K562 (cell line): ENCODE measurements at regions not wholly inside any gene's neighbourhood (a gene's known extent, or its start where the extent isn't known, plus 50 kb on each side); places are given as distances from the start of the nearest gene placed in this dataset.

Experiments
- ATAC-seq: fragments of 200-7000 bp; cut with Tn5 transposase; 3 replicates; pipeline ENCODE4 v1.9.1; 2020; ENCODE audit warnings: moderate library complexity
- BruUV-seq: library from RNA; stranded (reverse); fragments of 400-500 nt; replicated peaks from 2 replicates; lab custom pipeline; 2021; lab: Mats Ljungman, UMichigan
- CTCF ChIA-PET: fragments of 300-600 bp; formaldehyde crosslinking; extraction: SDS; loops from one replicate; lab custom pipeline; 2021; ENCODE audit warnings: low intra/inter-chr PET ratio; lab: Yijun Ruan, JAX
- POLR2A ChIA-PET: fragments of 300-600, 350-650 bp; sonication (Branson Sonifier 250); formaldehyde crosslinking; extraction: SDS; loops from one replicate; lab custom pipeline; 2021; ENCODE audit warnings: antibody characterized with exemption, inconsistent platforms; lab: Yijun Ruan, JAX
- DNase-seq, 4 experiments: peaks; one replicate each; pipeline versions ENCODE4 v3.0.0 to v3.0.0-alpha.2; 2011 to 2018; ENCODE audit warnings: low spot score in 3 of 4, mixed read lengths in 3 of 4; ENCODE audit errors: extremely low read depth in 1 of 4
- FAIRE-seq: peaks from 2 replicates; lab custom pipeline; 2011; peaks lifted over from hg19 to GRCh38; lab: Jason Lieb, UNC
- H2AFZ ChIP-seq: 2 replicates; pipeline ENCODE4 v1.6.0; 2011; ENCODE audit warnings: low read depth, low read length, control low read depth, inconsistent platforms
- H3K27ac ChIP-seq: fragments of 200-600 bp; 3 replicates; pipeline ENCODE4 v1.8.0; 2011; ENCODE audit warnings: low read depth, mild to moderate bottlenecking, control low read depth, inconsistent platforms, low read length, moderate library complexity, mixed read lengths; ENCODE audit errors: extremely low read depth
- H3K27me3 ChIP-seq, 2 experiments: fragments of 300-600 bp in 1 of 2; 2 replicates in 1 of 2; 3 replicates in 1 of 2; pipeline versions ENCODE4 v1.6.0 to v1.8.0; 2011; ENCODE audit warnings: inconsistent platforms in 2 of 2, low read length in 2 of 2, mild to moderate bottlenecking in 1 of 2, mixed read lengths in 1 of 2, moderate library complexity in 1 of 2; ENCODE audit not compliant: control insufficient read depth in 2 of 2, insufficient read depth in 2 of 2
- H3K36me3 ChIP-seq: fragments of 300-600 bp; 3 replicates; pipeline ENCODE4 v1.8.0; 2011; ENCODE audit warnings: mild to moderate bottlenecking, low read length, inconsistent platforms; ENCODE audit not compliant: control insufficient read depth, insufficient read depth
- H3K4me1 ChIP-seq, 2 experiments: fragments of 200-600 bp in 1 of 2; replicated peaks in 1 of 2; 2 replicates in 1 of 2; 3 replicates in 1 of 2; pipeline versions ENCODE4 v1.5.1 to v1.8.0; 2011; ENCODE audit warnings: inconsistent platforms in 2 of 2, low read length in 2 of 2, mild to moderate bottlenecking in 1 of 2, mixed read lengths in 1 of 2, moderate library complexity in 1 of 2; ENCODE audit not compliant: control insufficient read depth in 2 of 2, insufficient read depth in 2 of 2
- H3K4me2 ChIP-seq: 2 replicates; pipeline ENCODE4 v1.6.1; 2011; ENCODE audit warnings: low read length, control low read depth, inconsistent platforms, mixed read lengths; ENCODE audit not compliant: insufficient read depth
- H3K4me3 ChIP-seq: fragments of 200-600 bp; sonication (generic), shearing (Covaris generic); 2 replicates; pipeline ENCODE4 v1.5.1; 2016; ENCODE audit warnings: control low read depth, inconsistent platforms
- H3K79me2 ChIP-seq: fragments of 200-600 bp; 3 replicates; pipeline ENCODE4 v1.8.0; 2011; ENCODE audit warnings: low read length, inconsistent platforms; ENCODE audit not compliant: control insufficient read depth, insufficient read depth
- H3K9ac ChIP-seq, 2 experiments: 2 replicates each; pipeline versions ENCODE4 v1.6.0 to v1.6.1; 2011; ENCODE audit warnings: low read depth in 2 of 2, low read length in 2 of 2, control low read depth in 1 of 2, inconsistent platforms in 1 of 2, mild to moderate bottlenecking in 1 of 2, mixed read lengths in 1 of 2; ENCODE audit not compliant: insufficient read depth in 1 of 2
- H3K9me1 ChIP-seq: one replicate; pipeline ENCODE4 v1.6.0; 2011; ENCODE audit warnings: inconsistent platforms, mild to moderate bottlenecking, low read length, moderate library complexity; ENCODE audit not compliant: control insufficient read depth, insufficient read depth
- H3K9me3 ChIP-seq: replicated peaks from 2 replicates; pipeline ENCODE4 v1.5.1; 2011; ENCODE audit warnings: low read depth, low read length, inconsistent platforms; ENCODE audit not compliant: control insufficient read depth, insufficient read depth
- H4K20me1 ChIP-seq: replicated peaks from 2 replicates; pipeline ENCODE4 v1.6.1; 2011; ENCODE audit warnings: low read length, inconsistent platforms, mixed read lengths; ENCODE audit not compliant: control insufficient read depth, insufficient read depth
- FOXM1 ChIP-seq, 2 experiments: fragments of 450-650 bp in 1 of 2; sonication (generic) in 1 of 2; formaldehyde crosslinking in 1 of 2; IDR thresholded peaks; 2 replicates each; pipeline versions ENCODE4 v1.6.1 to v1.9.0; 2017 to 2022; ENCODE audit warnings: low read depth in 2 of 2, mild to moderate bottlenecking in 2 of 2, missing genetic modification reagents in 1 of 2, moderate library complexity in 1 of 2
- NFE2L1 ChIP-seq: fragments of 450-650 bp; IDR thresholded peaks from 2 replicates; pipeline ENCODE4 v1.6.1; 2016; ENCODE audit warnings: missing genetic modification characterization, low read depth, mild to moderate bottlenecking, missing compliant biosample characterization, moderate library complexity, borderline replicate concordance
- SMAD4 ChIP-seq: fragments of 250-450 bp; sonication (Bioruptor Pico); conservative IDR thresholded peaks from 2 replicates; pipeline ENCODE4 v1.8.0; 2021; ENCODE audit warnings: inconsistent platforms, mild to moderate bottlenecking, moderate library complexity
- SP1 ChIP-seq: sonication (generic); formaldehyde crosslinking; IDR thresholded peaks from 2 replicates; pipeline ENCODE4 v1.8.1; 2022; ENCODE audit warnings: mild to moderate bottlenecking, missing genetic modification reagents
- SREBF1 ChIP-seq: fragments of 150-350 bp; IDR thresholded peaks from 2 replicates; pipeline ENCODE4 v1.6.1; 2014; ENCODE audit warnings: antibody characterized with exemption, low read depth, low read length, borderline replicate concordance
- ZFP30 ChIP-seq: fragments of 250-450 bp; sonication (Bioruptor Pico); IDR thresholded peaks from 2 replicates; pipeline ENCODE4 v1.8.0; 2022; ENCODE audit warnings: moderate library complexity, mild to moderate bottlenecking, inconsistent platforms, borderline replicate concordance
- ZKSCAN1 ChIP-seq: fragments of 150-350 bp; IDR thresholded peaks from 2 replicates; pipeline ENCODE4 v1.6.1; 2016; ENCODE audit warnings: low read depth, low read length
- ZSCAN29 ChIP-seq: fragments of 450-650 bp; IDR thresholded peaks from 2 replicates; pipeline ENCODE4 v1.6.1; 2017
- ZZZ3 ChIP-seq: fragments of 450-650 bp; IDR thresholded peaks from 2 replicates; pipeline ENCODE4 v1.6.1; 2016; ENCODE audit warnings: antibody characterized with exemption, mild to moderate bottlenecking, moderate library complexity
- WGBS: fragments of 100-300 bp; shearing (Covaris generic); methylation state at CpG from one replicate; pipeline ENCODE4 v1.1.6; 2016; ENCODE audit warnings: low coverage, mixed read lengths; ENCODE audit not compliant: insufficient coverage; ENCODE audit errors: missing lambda C conversion rate; 5-methylcytosine and 5-hydroxymethylcytosine counted together
- in situ Hi-C: fragments of 300-500 bp; cut with MboI; formaldehyde crosslinking; loops from 4 replicates; pipeline ENCODE4 v1.15.0; 2018; ENCODE audit warnings: inconsistent platforms, mixed read lengths
- intact Hi-C: fragments of 100-400 bp; cut with micrococcal nuclease; formaldehyde crosslinking; loops from 2 replicates; pipeline ENCODE4 v1.14.2; 2022
- TF ChIP-seq, protein P1 (sequence below): sonication (generic); formaldehyde crosslinking; IDR thresholded peaks from 2 replicates; pipeline ENCODE4 v1.8.0; 2022; ENCODE audit warnings: mild to moderate bottlenecking, missing genetic modification reagents
- TF ChIP-seq, protein P2 (sequence below), 2 experiments: fragments of 250-450 bp in 1 of 2; fragments of 450-650 bp in 1 of 2; sonication (Bioruptor Pico) in 1 of 2; IDR thresholded peaks; 2 replicates each; pipeline versions ENCODE4 v1.6.1 to v1.8.0; 2016 to 2021; ENCODE audit warnings: mild to moderate bottlenecking in 2 of 2, moderate library complexity in 2 of 2, missing compliant biosample characterization in 1 of 2, missing genetic modification characterization in 1 of 2

DNA sequence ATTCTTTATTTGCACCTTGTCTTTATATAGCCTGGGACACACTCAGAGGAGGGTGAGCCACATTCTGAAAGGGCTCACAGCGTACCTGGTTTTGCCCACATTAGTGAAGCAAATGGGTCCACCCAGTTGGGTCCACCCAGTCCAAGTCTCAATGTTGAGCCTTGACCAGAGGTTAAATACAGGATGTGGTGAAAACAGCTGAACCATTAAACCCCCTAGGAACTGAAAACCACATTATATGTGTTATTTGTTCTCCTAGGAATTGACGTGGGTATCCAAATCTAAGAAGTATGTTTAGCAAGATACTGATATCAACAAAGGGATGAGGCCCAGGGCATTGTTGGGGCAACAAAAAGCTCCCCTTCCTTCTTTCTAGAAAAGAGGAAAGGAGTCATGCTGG, 83.8 kb downstream of the SETD4 start:
- H3K4me1 ChIP-seq: no peaks in the 10 kb centered on the region
- no peaks in the 10 kb centered on the region for H3K36me3 ChIP-seq
- intact Hi-C loops (no loop called here), in situ Hi-C loops (no loop called here)
- TF ChIP-seq NFE2L1 (tag) (no peak), SP1 (CRISPR knock-in tag) (no peak), ZZZ3 (no peak), FOXM1 (IDR thresholded peaks at IDR 0.05; ENCODE audit: low read depth) (no peak), FOXM1 (CRISPR knock-in tag; IDR thresholded peaks at IDR 0.05; ENCODE audit: low read depth) (no peak), ZSCAN29 (no peak), SMAD4 (CRISPR knock-in tag) (no peak), SREBF1 (no peak), ZKSCAN1 (no peak), ZFP30 (CRISPR knock-in tag) (no peak)
- TF ChIP-seq, protein P1, sequence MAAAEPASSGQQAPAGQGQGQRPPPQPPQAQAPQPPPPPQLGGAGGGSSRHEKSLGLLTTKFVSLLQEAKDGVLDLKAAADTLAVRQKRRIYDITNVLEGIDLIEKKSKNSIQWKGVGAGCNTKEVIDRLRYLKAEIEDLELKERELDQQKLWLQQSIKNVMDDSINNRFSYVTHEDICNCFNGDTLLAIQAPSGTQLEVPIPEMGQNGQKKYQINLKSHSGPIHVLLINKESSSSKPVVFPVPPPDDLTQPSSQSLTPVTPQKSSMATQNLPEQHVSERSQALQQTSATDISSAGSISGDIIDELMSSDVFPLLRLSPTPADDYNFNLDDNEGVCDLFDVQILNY (CRISPR knock-in tag): no peak
- TF ChIP-seq, protein P2, sequence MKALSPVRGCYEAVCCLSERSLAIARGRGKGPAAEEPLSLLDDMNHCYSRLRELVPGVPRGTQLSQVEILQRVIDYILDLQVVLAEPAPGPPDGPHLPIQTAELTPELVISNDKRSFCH (CRISPR knock-in tag; IDR thresholded peaks at IDR 0.05): no peak
- TF ChIP-seq, protein P2 (tag; IDR thresholded peaks at IDR 0.05): no peak
- POLR2A ChIA-PET: interaction anchor here (1.2 kb wide), 1 partner anchor 9 kb away, joined by 5 read pairs; no protein-coding TSS in a partner anchor
- no peaks in the 10 kb centered on the region for H3K9me3 ChIP-seq
- 0% methylated on average over 2 of the region's 2 CpGs for WGBS
- H3K4me2 ChIP-seq: no peak overlapping the region
- H3K27ac ChIP-seq: no peak overlapping the region
- no TSS peak for BruUV-seq
- DNase-seq (no peak), ATAC-seq (no peak), FAIRE-seq (no peak)
- no peaks in the 10 kb centered on the region for H3K79me2 ChIP-seq
- H3K9ac ChIP-seq: no peak overlapping the region
- no peaks in the 10 kb centered on the region for H4K20me1 ChIP-seq
- H3K27me3 ChIP-seq: peaks cover 7 to 26% of the 10 kb centered on the region in 2 experiments
- no peak overlapping the region for H2AFZ ChIP-seq
- no peak overlapping the region for H3K4me3 ChIP-seq
- CTCF ChIA-PET: no interaction called here
- no peaks in the 10 kb centered on the region for H3K9me1 ChIP-seq
